ENCODE measurements at regions not wholly inside any gene's neighbourhood (a gene's known extent, or its start where the extent isn't known, plus 50 kb on each side); places are given as distances from the start of the nearest gene placed in this dataset.
"Not testable (repeated sequence)": the region's sequence is repeated elsewhere in the genome, so short reads cannot be mapped to it uniquely, and the experiment has no call there.

GRCh38 chr2:134043028-134043427, 210.8 kb upstream of the MGAT5 start:
- TF ChIP-seq CTCF (conservative IDR thresholded peaks at IDR 0.05 in 1 of 2, IDR thresholded peaks at IDR 0.05 in 1 of 2; ENCODE audit: low read depth in 1 of 2, low read length in 2 of 2); EZH2 (IDR thresholded peaks at IDR 0.05; ENCODE audit: low read length, missing control alignments): not testable (repeated sequence)
